Skeletal muscle tissue (tissue), 3 donors: ENCODE measurements at regions not wholly inside any gene's neighbourhood (a gene's known extent, or its start where the extent isn't known, plus 50 kb on each side); places are given as distances from the start of the nearest gene placed in this dataset.

Experiments used
- H3K27ac ChIP-seq: one replicate; pipeline ENCODE4 v1.7.0; 2013; ENCODE audit warnings: mild to moderate bottlenecking, low read depth, low read length, inconsistent platforms
- H3K27me3 ChIP-seq, 3 donors: one replicate each; pipeline ENCODE4 v1.7.0; 2013; ENCODE audit warnings: low read length in 3 of 3; ENCODE audit not compliant: control insufficient read depth in 3 of 3, insufficient read depth in 3 of 3
- H3K36me3 ChIP-seq, 3 donors: one replicate each; pipeline ENCODE4 v1.7.0; 2013; ENCODE audit warnings: low read length in 3 of 3; ENCODE audit not compliant: control insufficient read depth in 3 of 3, insufficient read depth in 3 of 3
- H3K4me1 ChIP-seq, 3 donors: one replicate each; pipeline ENCODE4 v1.7.0; 2013; ENCODE audit warnings: low read length in 3 of 3, mild to moderate bottlenecking in 3 of 3; ENCODE audit not compliant: control insufficient read depth in 3 of 3, insufficient read depth in 3 of 3
- H3K4me3 ChIP-seq, 3 donors: one replicate each; pipeline ENCODE4 v1.7.0; 2013; ENCODE audit warnings: low read length in 3 of 3
- H3K9ac ChIP-seq, 3 donors: one replicate each; pipeline ENCODE4 v1.7.0; 2013; ENCODE audit warnings: low read length in 3 of 3, mild to moderate bottlenecking in 3 of 3, moderate library complexity in 2 of 3, low read depth in 1 of 3
- H3K9me3 ChIP-seq, 3 donors: one replicate each; pipeline ENCODE4 v1.7.0; 2013; ENCODE audit warnings: low read length in 3 of 3; ENCODE audit not compliant: control insufficient read depth in 3 of 3
- donor health status: Osteomylitis.

- Histone ChIP-seq H3K9me3 (no peaks in the 10 kb centered on the region), H3K4me3 (no peak overlapping the region), H3K4me1 (peaks cover 0 to 2% (median 0%) of the 10 kb centered on the region in 3 donors), H3K36me3 (no peaks in the 10 kb centered on the region), H3K27me3 (no peaks in the 10 kb centered on the region), H3K27ac (no peak overlapping the region), H3K9ac (no peak overlapping the region)
These were observed 142.5 kb upstream of the TNS3 start for GRCh38 chr7:47724335-47724982.

GRCh38 chr7:47722126-47722525 lies 140.2 kb upstream of the TNS3 start:
- no peak overlapping the region for H3K9ac ChIP-seq
- no peak overlapping the region for H3K27ac ChIP-seq
- H3K27me3 ChIP-seq: no peaks in the 10 kb centered on the region
- no peaks in the 10 kb centered on the region for H3K36me3 ChIP-seq
- peaks cover 0 to 2% (median 0%) of the 10 kb centered on the region in 3 donors for H3K4me1 ChIP-seq
- no peaks in the 10 kb centered on the region for H3K9me3 ChIP-seq
- H3K4me3 ChIP-seq: no peak overlapping the region

- Histone ChIP-seq H3K9ac (no peak overlapping the region), H3K36me3 (no peaks in the 10 kb centered on the region), H3K4me3 (no peak overlapping the region), H3K27ac (no peak overlapping the region), H3K9me3 (no peaks in the 10 kb centered on the region), H3K27me3 (no peaks in the 10 kb centered on the region), H3K4me1 (peaks cover 0 to 2% (median 0%) of the 10 kb centered on the region in 3 donors)
These were observed 139.8 kb upstream of the TNS3 start for GRCh38 chr7:47721670-47722069.

- Histone ChIP-seq H3K4me1 (peaks cover 0 to 2% (median 0%) of the 10 kb centered on the region in 3 donors), H3K27ac (no peak overlapping the region)
These were observed 139.0 kb upstream of the TNS3 start for GRCh38 chr7:47720907-47721244.

GRCh38 chr7:47720141-47720906 lies 138.4 kb upstream of the TNS3 start:
- Histone ChIP-seq H3K27ac (no peak overlapping the region), H3K9me3 (no peaks in the 10 kb centered on the region), H3K4me1 (peaks cover 0 to 2% (median 0%) of the 10 kb centered on the region in 3 donors), H3K36me3 (no peaks in the 10 kb centered on the region), H3K4me3 (no peak overlapping the region), H3K27me3 (no peaks in the 10 kb centered on the region), H3K9ac (no peak overlapping the region)

More at GRCh38 chr7:47720907-47721244, 139.0 kb upstream of the TNS3 start:
- H3K27me3 ChIP-seq: no peaks in the 10 kb centered on the region
- no peaks in the 10 kb centered on the region for H3K36me3 ChIP-seq
- H3K9me3 ChIP-seq: no peaks in the 10 kb centered on the region
- no peak overlapping the region for H3K4me3 ChIP-seq
- no peak overlapping the region for H3K9ac ChIP-seq

- no peaks in the 10 kb centered on the region for H3K36me3 ChIP-seq
- H3K9me3 ChIP-seq: no peaks in the 10 kb centered on the region
- peaks cover 0 to 2% (median 0%) of the 10 kb centered on the region in 3 donors for H3K4me1 ChIP-seq
- H3K27ac ChIP-seq: no peak overlapping the region
- H3K9ac ChIP-seq: no peak overlapping the region
- no peak overlapping the region for H3K4me3 ChIP-seq
- no peaks in the 10 kb centered on the region for H3K27me3 ChIP-seq
These were observed 137.8 kb upstream of the TNS3 start for GRCh38 chr7:47719675-47720074.

GRCh38 chr7:47715631-47716068 lies 133.7 kb upstream of the TNS3 start:
- H3K9ac ChIP-seq: no peak overlapping the region

GRCh38 chr7:47714669-47715607 lies 133.0 kb upstream of the TNS3 start:
- Histone ChIP-seq H3K4me1 (no peaks in the 10 kb centered on the region), H3K27me3 (no peaks in the 10 kb centered on the region), H3K4me3 (no peak overlapping the region), H3K27ac (no peak overlapping the region), H3K9ac (no peak overlapping the region), H3K9me3 (no peaks in the 10 kb centered on the region), H3K36me3 (no peaks in the 10 kb centered on the region)

More at GRCh38 chr7:47715631-47716068, 133.7 kb upstream of the TNS3 start:
- no peak overlapping the region for H3K4me3 ChIP-seq
- no peaks in the 10 kb centered on the region for H3K27me3 ChIP-seq
- H3K27ac ChIP-seq: no peak overlapping the region
- H3K36me3 ChIP-seq: no peaks in the 10 kb centered on the region
- peaks cover 0 to 2% (median 0%) of the 10 kb centered on the region in 3 donors for H3K4me1 ChIP-seq
- H3K9me3 ChIP-seq: no peaks in the 10 kb centered on the region

- Histone ChIP-seq H3K4me1 (no peaks in the 10 kb centered on the region), H3K9ac (no peak overlapping the region), H3K4me3 (no peak overlapping the region), H3K9me3 (no peaks in the 10 kb centered on the region), H3K27ac (no peak overlapping the region), H3K36me3 (no peaks in the 10 kb centered on the region), H3K27me3 (no peaks in the 10 kb centered on the region)
These were observed 131.7 kb upstream of the TNS3 start for GRCh38 chr7:47713595-47713994.
